MM.1S (cell line): ENCODE measurements at regions not wholly inside any gene's neighbourhood (a gene's known extent, or its start where the extent isn't known, plus 50 kb on each side); places are given as distances from the start of the nearest gene placed in this dataset.

ENCODE experiments used
- EZH2 ChIP-seq: fragments of 300-600 bp; sonication (generic); optimal IDR thresholded peaks from 2 replicates; pipeline ENCODE3; 2017; ENCODE audit warnings: low read depth, mild to moderate bottlenecking, antibody characterized with exemption, low read length, mixed read lengths
- EZH2phosphoT487 ChIP-seq: fragments of 300-600 bp; sonication (generic); IDR thresholded peaks from 2 replicates; pipeline ENCODE4 v1.6.1; 2018; ENCODE audit warnings: antibody characterized with exemption, low read length
- TF ChIP-seq, protein P1 (sequence below): fragments of 300-600 bp; sonication (generic); IDR thresholded peaks from 2 replicates; pipeline ENCODE4 v1.5.1; 2016; ENCODE audit warnings: antibody characterized with exemption, low read length, mixed read lengths

- TF ChIP-seq, protein P1, sequence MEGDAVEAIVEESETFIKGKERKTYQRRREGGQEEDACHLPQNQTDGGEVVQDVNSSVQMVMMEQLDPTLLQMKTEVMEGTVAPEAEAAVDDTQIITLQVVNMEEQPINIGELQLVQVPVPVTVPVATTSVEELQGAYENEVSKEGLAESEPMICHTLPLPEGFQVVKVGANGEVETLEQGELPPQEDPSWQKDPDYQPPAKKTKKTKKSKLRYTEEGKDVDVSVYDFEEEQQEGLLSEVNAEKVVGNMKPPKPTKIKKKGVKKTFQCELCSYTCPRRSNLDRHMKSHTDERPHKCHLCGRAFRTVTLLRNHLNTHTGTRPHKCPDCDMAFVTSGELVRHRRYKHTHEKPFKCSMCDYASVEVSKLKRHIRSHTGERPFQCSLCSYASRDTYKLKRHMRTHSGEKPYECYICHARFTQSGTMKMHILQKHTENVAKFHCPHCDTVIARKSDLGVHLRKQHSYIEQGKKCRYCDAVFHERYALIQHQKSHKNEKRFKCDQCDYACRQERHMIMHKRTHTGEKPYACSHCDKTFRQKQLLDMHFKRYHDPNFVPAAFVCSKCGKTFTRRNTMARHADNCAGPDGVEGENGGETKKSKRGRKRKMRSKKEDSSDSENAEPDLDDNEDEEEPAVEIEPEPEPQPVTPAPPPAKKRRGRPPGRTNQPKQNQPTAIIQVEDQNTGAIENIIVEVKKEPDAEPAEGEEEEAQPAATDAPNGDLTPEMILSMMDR, result no peak
- TF ChIP-seq EZH2 (no peak), EZH2phosphoT487 (no peak)
Measured at GRCh38 chr1:175887521-175887920, 144.1 kb upstream of the TNR start.
